ENCODE measurements at regions not wholly inside any gene's neighbourhood (a gene's known extent, or its start where the extent isn't known, plus 50 kb on each side); places are given as distances from the start of the nearest gene placed in this dataset.

DNA sequence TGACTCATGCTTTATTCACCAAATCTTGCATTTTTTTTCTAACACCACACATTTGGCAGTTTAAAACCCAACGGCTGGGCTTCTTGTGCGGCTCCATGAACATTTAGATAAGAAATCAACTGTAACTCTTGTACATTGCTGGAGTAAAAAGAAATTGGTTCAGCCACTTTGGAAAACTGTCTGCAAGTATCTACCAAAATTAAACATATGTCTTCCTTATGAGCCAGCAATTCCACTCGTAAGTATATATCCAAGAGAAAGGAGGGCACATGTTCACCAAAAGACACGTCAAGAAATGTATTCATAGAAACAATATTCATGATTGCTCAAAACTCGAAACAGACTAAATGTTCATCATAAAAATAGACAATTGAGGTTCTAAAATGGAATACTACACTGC is 291.9 kb upstream of the POU1F1 start:
- no peak overlapping the region for H3K27ac ChIP-seq
- TF ChIP-seq ZFX (IDR thresholded peaks at IDR 0.05; ENCODE audit: borderline replicate concordance), result no peak
- TF ChIP-seq, protein P1, sequence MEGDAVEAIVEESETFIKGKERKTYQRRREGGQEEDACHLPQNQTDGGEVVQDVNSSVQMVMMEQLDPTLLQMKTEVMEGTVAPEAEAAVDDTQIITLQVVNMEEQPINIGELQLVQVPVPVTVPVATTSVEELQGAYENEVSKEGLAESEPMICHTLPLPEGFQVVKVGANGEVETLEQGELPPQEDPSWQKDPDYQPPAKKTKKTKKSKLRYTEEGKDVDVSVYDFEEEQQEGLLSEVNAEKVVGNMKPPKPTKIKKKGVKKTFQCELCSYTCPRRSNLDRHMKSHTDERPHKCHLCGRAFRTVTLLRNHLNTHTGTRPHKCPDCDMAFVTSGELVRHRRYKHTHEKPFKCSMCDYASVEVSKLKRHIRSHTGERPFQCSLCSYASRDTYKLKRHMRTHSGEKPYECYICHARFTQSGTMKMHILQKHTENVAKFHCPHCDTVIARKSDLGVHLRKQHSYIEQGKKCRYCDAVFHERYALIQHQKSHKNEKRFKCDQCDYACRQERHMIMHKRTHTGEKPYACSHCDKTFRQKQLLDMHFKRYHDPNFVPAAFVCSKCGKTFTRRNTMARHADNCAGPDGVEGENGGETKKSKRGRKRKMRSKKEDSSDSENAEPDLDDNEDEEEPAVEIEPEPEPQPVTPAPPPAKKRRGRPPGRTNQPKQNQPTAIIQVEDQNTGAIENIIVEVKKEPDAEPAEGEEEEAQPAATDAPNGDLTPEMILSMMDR (IDR thresholded peaks at IDR 0.05), result no peak

DNA sequence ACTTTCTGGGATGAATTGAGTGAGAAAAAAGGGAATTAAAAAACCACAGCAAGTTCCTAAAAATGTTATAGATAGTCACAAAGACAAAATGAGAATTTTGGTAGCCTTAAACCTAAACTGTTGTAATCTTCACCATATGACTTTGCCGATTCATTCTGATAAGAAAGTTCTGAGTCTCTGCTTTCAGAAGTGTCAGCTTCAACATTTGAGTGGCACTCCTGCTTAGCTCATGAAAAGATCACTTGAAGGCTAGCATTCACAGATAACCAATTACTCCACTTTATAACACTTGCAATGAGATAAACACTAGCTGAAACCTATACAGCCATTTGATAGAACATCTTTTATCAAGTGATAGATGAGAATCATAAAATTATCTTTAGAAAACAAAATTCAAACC is 288.1 kb upstream of the POU1F1 start:
- no peak overlapping the region for H3K27ac ChIP-seq
- TF ChIP-seq, protein P1 (IDR thresholded peaks at IDR 0.05), result no peak
- TF ChIP-seq ZFX (IDR thresholded peaks at IDR 0.05; ENCODE audit: borderline replicate concordance), result no peak

DNA sequence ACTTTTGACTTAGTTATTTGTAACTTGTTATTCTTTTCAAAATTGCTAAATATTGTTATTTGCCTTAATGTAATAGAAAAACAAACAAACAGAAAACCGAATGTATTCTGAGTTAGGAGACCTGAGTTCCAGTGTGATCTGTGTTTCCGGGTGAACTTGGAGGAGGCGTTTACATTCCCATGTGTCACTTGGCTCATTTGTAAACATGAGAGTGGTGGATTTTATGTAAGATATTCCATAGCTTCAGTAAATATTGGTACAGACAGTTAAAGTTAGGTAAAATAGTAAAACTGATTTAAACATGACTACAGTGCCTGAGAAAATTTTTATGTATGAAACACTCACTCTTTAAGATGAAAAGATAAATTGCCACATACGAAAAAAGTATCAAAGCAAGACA is 287.3 kb upstream of the POU1F1 start:
- no peak overlapping the region for H3K27ac ChIP-seq
- TF ChIP-seq, protein P1 (IDR thresholded peaks at IDR 0.05), result no peak
- no peak for TF ChIP-seq ZFX (IDR thresholded peaks at IDR 0.05; ENCODE audit: borderline replicate concordance)

DNA sequence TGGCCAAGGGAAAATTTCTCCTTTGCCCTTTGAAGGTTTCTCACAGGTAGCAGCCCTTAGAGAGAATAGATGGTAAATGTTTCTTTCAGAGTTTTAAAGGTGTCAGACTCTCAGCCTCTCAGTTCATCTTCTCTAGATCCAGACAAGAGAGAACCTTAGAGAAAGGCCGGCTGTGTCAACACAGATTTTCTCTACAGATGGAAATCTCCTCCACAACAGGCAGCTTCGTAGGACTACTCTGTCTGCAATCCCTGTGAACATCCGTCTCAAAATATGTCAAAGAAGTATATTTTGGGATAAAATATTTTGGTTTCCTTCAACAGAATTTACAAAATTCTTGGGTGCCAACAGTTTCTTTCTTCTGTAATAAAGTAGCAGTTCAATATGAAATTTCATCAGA is 282.1 kb upstream of the POU1F1 start:
- H3K27ac ChIP-seq, result no peak overlapping the region
- no peak for TF ChIP-seq ZFX (IDR thresholded peaks at IDR 0.05; ENCODE audit: borderline replicate concordance)
- TF ChIP-seq, protein P1 (IDR thresholded peaks at IDR 0.05), result no peak

DNA sequence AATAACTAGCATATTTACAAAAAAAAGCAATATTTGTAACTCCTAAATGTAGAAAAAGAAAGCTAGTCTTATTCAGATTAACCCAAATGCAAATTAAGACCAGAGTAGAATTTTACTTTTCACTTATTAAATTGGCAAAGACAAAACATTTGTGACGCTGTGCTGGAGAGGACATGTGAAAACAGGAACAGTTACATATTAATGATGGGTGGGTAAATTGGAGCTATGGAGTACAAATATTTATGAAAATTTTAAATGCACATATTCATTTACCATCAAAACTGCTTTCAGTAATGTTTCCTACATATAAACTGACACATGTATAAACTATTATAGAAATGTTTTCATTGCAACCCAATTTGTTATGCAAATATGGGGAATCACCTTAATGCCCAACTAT is 278.9 kb upstream of the POU1F1 start:
- H3K27ac ChIP-seq, result peak overlapping the region; percentile 89; the same call in 1 of the 2 replicates
- TF ChIP-seq ZFX (IDR thresholded peaks at IDR 0.05; ENCODE audit: borderline replicate concordance), result no peak
- TF ChIP-seq, protein P1 (IDR thresholded peaks at IDR 0.05), result no peak

DNA sequence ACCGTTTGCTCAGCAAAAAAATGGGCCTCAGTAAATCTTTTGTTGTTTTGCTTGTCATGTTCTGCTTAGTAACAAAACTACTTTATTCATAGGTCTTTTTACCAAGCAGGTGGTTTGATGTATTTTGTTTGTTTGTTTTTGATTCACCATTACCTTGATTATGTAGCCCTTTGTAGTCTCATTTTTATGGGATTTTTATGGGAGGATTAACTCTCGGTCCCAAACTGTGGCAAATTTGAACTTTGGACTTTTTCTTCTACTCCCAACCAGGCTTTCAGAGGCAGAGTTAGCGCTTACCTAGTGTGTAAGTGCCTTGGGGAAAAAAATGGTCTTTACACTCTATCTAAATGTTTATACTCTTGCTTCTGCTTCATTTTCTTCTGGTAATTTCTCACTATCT is 276.7 kb upstream of the POU1F1 start:
- TF ChIP-seq, protein P1 (IDR thresholded peaks at IDR 0.05), result no peak
- no peak for TF ChIP-seq ZFX (IDR thresholded peaks at IDR 0.05; ENCODE audit: borderline replicate concordance)

DNA sequence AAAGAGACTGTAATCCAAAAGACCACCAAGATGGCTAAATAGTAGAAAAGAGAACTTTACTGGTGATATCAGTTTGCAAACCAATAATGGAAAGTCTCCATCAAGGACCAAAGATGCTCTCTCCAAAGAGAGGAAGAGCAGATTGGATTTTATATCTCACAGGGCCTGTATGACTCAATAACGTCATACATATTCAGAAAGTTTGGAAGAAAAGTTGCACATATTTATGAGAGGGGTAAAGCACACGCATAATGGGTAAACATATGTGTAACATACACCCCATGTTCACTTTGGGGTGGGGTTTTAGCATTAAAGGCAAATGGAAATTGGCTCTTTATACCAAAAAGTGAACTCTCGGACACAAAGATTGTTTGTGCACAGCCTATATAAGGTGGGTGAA is 274.5 kb upstream of the POU1F1 start:
- H3K27ac ChIP-seq, result peak overlapping the region; percentile 89
- TF ChIP-seq, protein P1 (IDR thresholded peaks at IDR 0.05), result no peak
- TF ChIP-seq ZFX (IDR thresholded peaks at IDR 0.05; ENCODE audit: borderline replicate concordance), result no peak

More for the DNA sequence above, 276.7 kb upstream of the POU1F1 start:
- peak overlapping the region; percentile 89 for H3K27ac ChIP-seq
